IPS-NIHi7 (cell line): ENCODE measurements at regions not wholly inside any gene's neighbourhood (a gene's known extent, or its start where the extent isn't known, plus 50 kb on each side); places are given as distances from the start of the nearest gene placed in this dataset.
"Not testable (repeated sequence)": the region's sequence is repeated elsewhere in the genome, so short reads cannot be mapped to it uniquely, and the experiment has no call there.

Source experiments
- DNase-seq: peaks from one replicate; pipeline ENCODE4 v3.0.0; 2012; ENCODE audit warnings: mixed read lengths; ENCODE audit errors: extremely low spot score

GRCh38 chr5:8560776-8561175 is 691.8 kb downstream of the MTRR start:
- DNase-seq: no peak

- no peak for DNase-seq
These were observed 692.4 kb downstream of the MTRR start for GRCh38 chr5:8561224-8561840.

GRCh38 chr5:8561854-8562253 is 692.9 kb downstream of the MTRR start:
- DNase-seq: no peak

GRCh38 chr5:8563540-8563939 is 694.6 kb downstream of the MTRR start:
- not testable (repeated sequence) for DNase-seq

- peak; percentile 21 for DNase-seq
These were observed 699.9 kb downstream of the MTRR start for GRCh38 chr5:8568858-8569257.

- no peak for DNase-seq
These were observed 701.6 kb downstream of the MTRR start for GRCh38 chr5:8570528-8570927.

- DNase-seq: peak; percentile 20
These were observed 707.2 kb downstream of the MTRR start for GRCh38 chr5:8576178-8576577.

GRCh38 chr5:8577792-8578191 is 708.8 kb downstream of the MTRR start:
- no peak for DNase-seq

- DNase-seq: no peak
These were observed 711.4 kb downstream of the MTRR start for GRCh38 chr5:8580298-8580697.

GRCh38 chr5:8581047-8581446 is 712.1 kb downstream of the MTRR start:
- DNase-seq: no peak

- peak; percentile 46 for DNase-seq
These were observed 716.5 kb downstream of the MTRR start for GRCh38 chr5:8585230-8586018.

- DNase-seq: no peak
These were observed 722.0 kb downstream of the MTRR start for GRCh38 chr5:8590959-8591358.

- DNase-seq: no peak
These were observed 729.4 kb downstream of the MTRR start for GRCh38 chr5:8598356-8598755.

GRCh38 chr5:8598996-8599395 is 730.0 kb downstream of the MTRR start:
- no peak for DNase-seq

GRCh38 chr5:8600843-8601242 is 731.9 kb downstream of the MTRR start:
- DNase-seq: no peak

- no peak for DNase-seq
These were observed 732.9 kb downstream of the MTRR start for GRCh38 chr5:8601831-8602354.

GRCh38 chr5:8606231-8606630 is 737.3 kb downstream of the MTRR start:
- DNase-seq: no peak

- DNase-seq: no peak
These were observed 742.1 kb downstream of the MTRR start for GRCh38 chr5:8611067-8611466.

- DNase-seq: no peak
These were observed 744.2 kb downstream of the MTRR start for GRCh38 chr5:8613078-8613685.

- no peak for DNase-seq
These were observed 746.4 kb downstream of the MTRR start for GRCh38 chr5:8615142-8615858.

- no peak for DNase-seq
These were observed 759.6 kb downstream of the MTRR start for GRCh38 chr5:8628521-8628920.

- no peak for DNase-seq
These were observed 764.3 kb downstream of the MTRR start for GRCh38 chr5:8633259-8633658.
